GM12878 (cell line): ENCODE measurements at regions not wholly inside any gene's neighbourhood (a gene's known extent, or its start where the extent isn't known, plus 50 kb on each side); places are given as distances from the start of the nearest gene placed in this dataset.

Source experiments
- CTCF ChIP-seq, 3 experiments: IDR thresholded peaks in 2 of 3; conservative IDR thresholded peaks in 1 of 3; 2 replicates each; pipeline ENCODE4 v1.5.1; 2011; ENCODE audit warnings: low read depth in 3 of 3, low read length in 3 of 3, mild to moderate bottlenecking in 3 of 3, control low read depth in 2 of 3, moderate library complexity in 2 of 3, inconsistent platforms in 1 of 3, mixed read lengths in 1 of 3; ENCODE audit not compliant: control insufficient read depth in 2 of 3, insufficient read depth in 1 of 3; ENCODE audit errors: extremely low read depth in 1 of 3
- EZH2 ChIP-seq: IDR thresholded peaks from 2 replicates; pipeline ENCODE4 v1.6.1; 2012; ENCODE audit warnings: low read depth, mild to moderate bottlenecking, control low read depth, inconsistent platforms, low read length, borderline replicate concordance; ENCODE audit not compliant: control insufficient read depth
- POLR2AphosphoS5 ChIP-seq: IDR thresholded peaks from 2 replicates; pipeline ENCODE4 v1.6.1; 2011; ENCODE audit warnings: mild to moderate bottlenecking, low read length, inconsistent platforms
- ZBTB33 ChIP-seq: fragments of 450-650 bp; IDR thresholded peaks from 2 replicates; pipeline ENCODE4 v1.6.1; 2017; ENCODE audit warnings: mild to moderate bottlenecking

GRCh38 chr4:141427726-141428296 lies 207.1 kb downstream of the ZNF330 start:
- TF ChIP-seq ZBTB33 (no peak), CTCF (IDR thresholded peaks at IDR 0.05 in 2 of 3, conservative IDR thresholded peaks at IDR 0.05 in 1 of 3; ENCODE audit: control insufficient read depth in 2 of 3, extremely low read depth in 1 of 3, insufficient read depth in 1 of 3, low read depth in 3 of 3, low read length in 3 of 3) (no peak), POLR2AphosphoS5 (no peak), EZH2 (no peak)
